C1 segment of cervical spinal cord (tissue), 14 donors: ENCODE measurements at regions not wholly inside any gene's neighbourhood (a gene's known extent, or its start where the extent isn't known, plus 50 kb on each side); places are given as distances from the start of the nearest gene placed in this dataset.

ENCODE experiments used
- DNase-seq, 14 donors: peaks; one replicate each; lab custom pipeline; 2025; lab: John Stamatoyannopoulos, UW

- DNase-seq: no peak
Measured at GRCh38 chr10:3016016-3016415, 51.3 kb upstream of the PFKP start.

DNA sequence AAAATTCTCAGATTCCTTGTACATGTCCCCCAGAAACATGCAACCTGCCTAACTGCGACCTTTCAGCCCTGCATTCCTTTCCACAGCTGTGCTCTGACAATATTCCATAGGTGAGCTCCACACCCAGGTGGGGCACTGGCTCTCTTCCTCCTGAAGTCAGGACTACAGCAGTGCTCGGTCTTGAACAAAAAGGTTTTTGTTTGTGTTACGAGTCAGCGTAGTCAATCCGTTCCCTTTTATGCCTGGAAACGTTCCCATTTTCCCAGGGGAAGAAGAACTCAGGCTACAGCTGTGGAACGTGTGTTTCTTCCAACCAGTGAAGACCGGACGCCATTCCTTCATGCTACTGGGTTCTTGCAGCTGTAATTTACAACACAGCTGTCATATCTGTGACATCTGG lies 52.4 kb upstream of the PFKP start:
- no peak for DNase-seq

DNA sequence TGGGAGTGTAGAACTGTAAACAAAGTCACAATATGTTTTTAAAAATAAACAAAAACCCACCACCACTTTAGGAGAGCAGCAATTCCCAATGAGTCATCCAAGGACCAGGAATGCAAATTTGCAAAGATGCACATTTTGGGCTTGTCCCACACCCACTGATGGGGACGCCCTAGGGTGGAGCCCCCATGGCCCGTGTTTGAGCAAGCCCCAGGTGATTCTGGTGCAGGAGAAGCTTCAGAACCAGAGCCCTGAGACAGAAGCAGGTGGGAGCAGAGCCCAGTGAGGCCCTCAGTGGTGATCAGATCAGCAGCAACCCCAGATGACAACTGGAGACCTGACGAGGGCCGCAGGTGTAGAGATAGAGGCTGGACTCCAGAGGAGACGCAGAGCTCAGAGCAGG lies 55.1 kb upstream of the PFKP start:
- DNase-seq: no peak

GRCh38 chr10:3010816-3011460 lies 56.4 kb upstream of the PFKP start:
- DNase-seq: no peak

DNA sequence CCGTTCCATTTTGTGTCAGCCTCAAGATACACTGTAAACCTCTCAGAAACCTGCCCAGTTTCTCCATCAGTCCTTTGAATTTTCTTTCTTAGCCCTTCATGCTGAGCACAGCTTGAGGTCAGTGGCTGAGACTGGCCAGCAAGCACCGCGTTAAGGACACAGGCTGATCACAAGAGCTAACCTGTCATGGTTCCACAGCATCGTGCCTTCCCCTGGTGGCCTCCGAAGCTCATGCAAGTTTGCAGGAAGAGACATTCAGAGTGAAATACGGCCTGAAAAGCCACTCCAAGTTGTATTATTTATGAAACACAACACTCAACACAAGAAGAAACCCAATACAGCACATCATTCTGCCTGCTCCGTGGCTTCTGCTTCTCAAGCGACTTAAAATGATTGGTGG lies 57.0 kb upstream of the PFKP start:
- no peak for DNase-seq

DNA sequence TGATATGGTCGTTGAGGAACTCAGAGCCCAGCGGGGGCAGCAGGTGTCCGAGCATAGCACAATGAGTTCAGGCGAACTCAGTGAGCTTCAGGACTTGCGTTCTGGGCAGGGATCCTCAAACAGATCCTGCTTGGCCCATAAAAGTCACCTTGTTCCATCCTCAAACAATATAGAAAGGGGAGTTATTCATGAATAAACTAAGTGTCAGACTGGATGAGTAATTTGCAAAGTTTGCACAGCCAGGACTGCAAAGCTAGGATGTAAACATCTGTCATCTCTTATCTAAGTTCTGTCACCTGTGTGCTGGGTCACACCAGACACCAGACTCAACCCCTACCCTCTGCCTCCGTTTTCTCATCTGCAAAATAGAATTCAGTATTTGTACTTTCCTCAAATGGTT lies 58.0 kb upstream of the PFKP start:
- no peak for DNase-seq

- DNase-seq: no peak
Measured at GRCh38 chr10:3008518-3009195, 58.7 kb upstream of the PFKP start.

DNA sequence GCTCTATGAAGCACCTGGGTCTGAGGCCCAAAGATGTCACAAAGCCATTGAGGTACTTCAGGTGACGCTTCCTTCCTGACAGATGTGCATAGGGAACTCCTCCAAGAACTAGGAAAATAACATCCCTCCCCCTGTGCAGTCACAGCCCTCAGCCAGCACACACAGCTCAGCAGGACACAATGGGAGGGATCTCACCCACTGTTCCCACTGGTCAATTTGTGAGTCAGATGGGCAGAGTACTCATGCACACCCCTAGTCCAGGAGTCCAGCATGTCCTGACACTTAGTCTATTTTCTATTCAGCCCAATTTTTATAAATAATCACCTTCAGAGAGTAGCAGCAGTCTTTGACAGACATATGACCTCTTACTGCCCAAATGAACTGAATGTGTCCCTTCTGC lies 60.7 kb upstream of the PFKP start:
- no peak for DNase-seq

- no peak for DNase-seq
Measured at GRCh38 chr10:3006093-3006492, 61.3 kb upstream of the PFKP start.

- DNase-seq: no peak
Measured at GRCh38 chr10:3002304-3002703, 65.0 kb upstream of the PFKP start.

DNA sequence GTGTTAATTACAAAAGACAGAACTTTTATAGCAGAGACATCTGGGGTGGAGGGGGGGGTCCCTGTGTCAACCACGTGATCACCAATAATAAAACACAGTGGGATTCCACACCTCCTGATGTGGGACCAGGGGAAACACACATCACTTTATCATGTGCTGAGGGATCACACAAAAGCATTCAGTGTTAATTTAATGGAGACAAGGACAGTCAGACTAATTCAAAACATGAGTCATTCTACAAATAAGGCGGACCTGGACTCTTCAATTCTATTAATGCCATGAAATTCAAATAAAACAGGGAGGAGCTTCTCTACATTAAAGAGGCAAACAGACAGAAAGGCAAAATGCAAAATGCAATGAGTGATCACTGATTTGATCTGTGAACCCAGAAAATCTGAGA lies 67.3 kb upstream of the PFKP start:
- no peak for DNase-seq

GRCh38 chr10:2994221-2994961 lies 73.0 kb upstream of the PFKP start:
- DNase-seq: no peak

- DNase-seq: no peak
Measured at GRCh38 chr10:2993636-2994035, 73.7 kb upstream of the PFKP start.

- DNase-seq: no peak
Measured at GRCh38 chr10:2992401-2993198, 74.7 kb upstream of the PFKP start.

DNA sequence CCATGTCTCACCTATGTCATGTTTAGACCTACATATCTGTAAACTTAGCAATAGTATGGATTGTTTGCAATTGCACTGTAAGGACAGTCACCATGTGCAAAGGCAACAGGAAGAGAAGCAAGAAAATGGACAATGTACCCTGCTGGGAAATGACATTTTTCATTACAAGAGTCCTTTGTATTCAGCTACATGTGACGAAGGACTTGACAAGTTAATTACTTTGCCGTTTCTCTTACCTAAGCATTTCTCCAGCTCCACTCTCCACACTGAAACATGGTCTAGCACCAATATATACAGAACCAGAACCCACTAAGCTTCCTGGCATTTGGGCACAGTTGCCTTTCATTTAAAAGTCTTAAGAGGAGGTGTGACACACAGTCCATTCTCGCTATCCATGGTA lies 76.6 kb upstream of the PFKP start:
- no peak for DNase-seq

DNA sequence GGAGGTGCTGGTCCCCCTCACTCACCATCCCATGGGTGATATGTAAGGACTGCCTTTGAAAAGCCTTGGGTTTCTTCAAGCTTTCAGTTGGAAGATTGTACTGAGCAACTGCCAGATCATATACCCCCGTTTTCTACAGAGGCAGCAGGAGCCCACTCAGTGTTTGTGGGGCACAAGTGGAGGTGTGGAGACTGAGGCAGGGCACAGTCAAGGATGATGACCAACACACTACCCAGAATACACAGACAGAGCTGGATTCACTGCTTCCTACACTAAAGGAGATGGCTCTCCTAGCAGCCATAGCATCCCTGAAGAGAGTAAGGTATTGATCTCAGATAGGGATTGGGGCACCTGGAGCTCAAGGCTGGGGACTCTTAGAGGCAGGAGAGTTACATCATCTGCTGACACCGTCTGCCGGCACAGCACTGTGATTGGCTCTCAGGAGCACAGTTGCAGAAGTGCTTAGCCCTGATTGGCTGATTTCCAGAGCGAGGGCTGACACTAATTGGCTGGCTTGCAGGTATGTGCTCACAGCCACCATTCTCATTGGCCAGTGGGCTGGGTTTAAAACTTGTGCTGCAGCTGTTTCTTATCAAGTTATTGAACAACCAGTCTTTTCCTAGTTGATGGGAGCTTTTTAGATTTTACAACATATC lies 77.9 kb upstream of the PFKP start:
- DNase-seq: no peak

DNA sequence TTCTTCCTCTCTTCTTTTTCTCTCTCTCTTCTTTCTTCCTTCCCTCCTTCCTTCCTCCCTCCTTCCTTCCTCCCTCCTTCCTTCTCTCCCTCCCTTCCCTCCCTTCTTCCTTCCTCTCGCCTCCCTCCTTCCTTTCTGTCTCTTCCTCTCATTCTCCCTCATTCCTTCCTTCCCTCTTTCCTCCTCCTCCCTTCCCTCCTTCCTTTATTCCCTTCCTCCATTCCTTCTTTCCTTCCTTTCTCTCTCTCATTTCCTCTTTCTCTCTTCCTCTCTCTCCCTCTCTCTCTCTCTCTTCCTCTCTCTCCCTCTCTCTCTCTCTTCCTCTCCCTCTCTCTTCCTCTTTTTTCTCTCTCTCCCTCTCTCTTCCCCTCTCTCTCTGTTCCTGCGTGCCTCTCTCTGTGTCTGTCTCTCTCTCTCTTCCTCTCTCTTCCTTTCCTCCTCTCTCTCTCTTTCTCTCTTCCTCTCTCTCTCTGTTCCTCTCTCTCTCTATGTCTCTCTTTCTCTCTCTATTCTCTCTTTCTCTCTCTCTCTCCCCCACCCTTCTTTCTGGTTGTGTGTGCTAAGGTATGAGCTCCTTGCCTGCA lies 80.1 kb upstream of the PFKP start:
- DNase-seq: no peak

- no peak for DNase-seq
Measured at GRCh38 chr10:2986391-2986801, 81.0 kb upstream of the PFKP start.

DNA sequence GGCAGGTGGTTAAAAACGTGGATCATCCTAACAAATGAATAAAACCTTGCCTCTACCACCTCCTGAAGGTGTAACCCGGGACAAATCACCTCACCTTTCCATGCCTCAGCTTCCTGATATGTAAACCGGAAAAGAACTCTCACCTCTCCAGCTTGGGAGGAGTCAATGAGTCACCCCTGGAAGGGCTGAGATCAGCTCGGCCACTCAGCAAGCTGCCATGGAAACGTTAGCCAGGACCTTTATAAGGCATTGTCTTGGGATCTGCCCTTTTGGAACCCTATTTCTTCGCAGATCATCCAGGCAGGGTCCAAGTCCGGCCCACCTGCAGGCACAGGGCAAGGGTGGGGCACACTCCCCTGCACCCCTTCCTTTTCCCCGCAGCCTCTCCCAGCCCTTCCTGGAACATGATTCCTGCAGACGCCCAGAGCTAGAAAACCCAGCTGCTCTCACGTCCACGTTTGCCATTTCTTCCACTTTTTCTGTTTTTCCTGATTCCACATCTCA lies 81.6 kb upstream of the PFKP start:
- DNase-seq: no peak

GRCh38 chr10:2984682-2985081 lies 82.7 kb upstream of the PFKP start:
- no peak for DNase-seq

DNA sequence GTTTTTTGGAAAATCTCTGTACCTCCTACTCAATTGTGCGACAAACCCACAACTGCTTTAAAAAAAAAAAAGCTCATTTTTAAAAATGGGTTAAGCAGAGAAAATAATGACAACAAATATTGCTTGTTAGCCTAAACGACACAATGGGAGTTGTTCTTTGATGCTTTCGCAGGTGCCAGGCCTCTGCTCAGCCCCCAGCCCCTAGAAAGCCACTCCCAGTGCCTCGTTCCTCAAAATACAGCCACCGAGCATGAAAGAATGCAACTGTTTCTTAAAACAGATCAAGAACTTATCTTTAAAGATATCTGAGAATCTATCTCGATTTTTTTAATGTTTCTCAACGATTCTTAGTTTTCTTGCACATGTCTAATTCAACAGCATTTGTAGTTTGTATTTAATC lies 85.2 kb upstream of the PFKP start:
- no peak for DNase-seq
